ENCODE measurements at regions not wholly inside any gene's neighbourhood (a gene's known extent, or its start where the extent isn't known, plus 50 kb on each side); places are given as distances from the start of the nearest gene placed in this dataset.

- H3K9me3 ChIP-seq = no peaks in the 10 kb centered on the region
- H3K36me3 ChIP-seq = no peaks in the 10 kb centered on the region
- H3K4me3 ChIP-seq = no peak overlapping the region
- no peak for TF ChIP-seq CTCF (IDR thresholded peaks at IDR 0.05)
- no peak overlapping the region for H3K27ac ChIP-seq
- FAIRE-seq (no peak), ATAC-seq (no peak), DNase-seq (no peak)
- no peaks in the 10 kb centered on the region for H3K27me3 ChIP-seq
- H3K4me1 ChIP-seq = no peaks in the 10 kb centered on the region
- intact Hi-C loops (cut with DNase I) = no loop called here
Observed at GRCh38 chr6:91824331-91824730, 1237.5 kb upstream of the MAP3K7 start.

- no peaks in the 10 kb centered on the region for H3K36me3 ChIP-seq
- FAIRE-seq (no peak), ATAC-seq (no peak), DNase-seq (no peak)
- intact Hi-C loops (cut with DNase I) = no loop called here
- no peaks in the 10 kb centered on the region for H3K9me3 ChIP-seq
- no peaks in the 10 kb centered on the region for H3K27me3 ChIP-seq
- no peak overlapping the region for H3K4me3 ChIP-seq
- no peaks in the 10 kb centered on the region for H3K4me1 ChIP-seq
- no peak overlapping the region for H3K27ac ChIP-seq
- no peak for TF ChIP-seq CTCF (IDR thresholded peaks at IDR 0.05)
Observed at GRCh38 chr6:91822581-91822980, 1235.7 kb upstream of the MAP3K7 start.

GRCh38 chr6:91816335-91816734 is 1229.5 kb upstream of the MAP3K7 start:
- Histone ChIP-seq H3K27ac (no peak overlapping the region), H3K36me3 (no peaks in the 10 kb centered on the region), H3K4me3 (no peak overlapping the region), H3K4me1 (no peaks in the 10 kb centered on the region), H3K27me3 (no peaks in the 10 kb centered on the region), H3K9me3 (no peaks in the 10 kb centered on the region)
- ATAC-seq = no peak
- WGBS, 2 donors = 81 to 94% methylated on average over 18 of the region's 18 CpGs
- FAIRE-seq = no peak
- intact Hi-C loops (cut with DNase I) = no loop called here
- no peak for TF ChIP-seq CTCF (IDR thresholded peaks at IDR 0.05)
- DNase-seq = peak in 1 of 6 donors; percentile 22

- TF ChIP-seq CTCF (IDR thresholded peaks at IDR 0.05) = no peak
- no peak for DNase-seq
- intact Hi-C loops (cut with DNase I) = no loop called here
- no peaks in the 10 kb centered on the region for H3K9me3 ChIP-seq
- ATAC-seq = no peak
- H3K4me1 ChIP-seq = no peaks in the 10 kb centered on the region
- 74 to 85% methylated on average over 3 of the region's 3 CpGs for WGBS, 2 donors
- H3K4me3 ChIP-seq = no peak overlapping the region
- H3K36me3 ChIP-seq = no peaks in the 10 kb centered on the region
- no peak for FAIRE-seq
- no peak overlapping the region for H3K27ac ChIP-seq
- no peaks in the 10 kb centered on the region for H3K27me3 ChIP-seq
Observed at GRCh38 chr6:91813641-91814040, 1226.8 kb upstream of the MAP3K7 start.

- Histone ChIP-seq H3K4me1 (no peaks in the 10 kb centered on the region), H3K27ac (no peak overlapping the region), H3K9me3 (no peaks in the 10 kb centered on the region), H3K36me3 (no peaks in the 10 kb centered on the region), H3K4me3 (no peak overlapping the region), H3K27me3 (no peaks in the 10 kb centered on the region)
- DNase-seq (no peak), FAIRE-seq (no peak), ATAC-seq (no peak)
- 3 to 4% methylated on average over 1 of the region's 1 CpG for WGBS, 2 donors
- no peak for TF ChIP-seq CTCF (IDR thresholded peaks at IDR 0.05)
- intact Hi-C loops (cut with DNase I) = no loop called here
Observed at GRCh38 chr6:91812596-91813274, 1225.9 kb upstream of the MAP3K7 start.
